GM21515 (cell line): ENCODE measurements at regions not wholly inside any gene's neighbourhood (a gene's known extent, or its start where the extent isn't known, plus 50 kb on each side); places are given as distances from the start of the nearest gene placed in this dataset.
"Not testable (repeated sequence)": the region's sequence is repeated elsewhere in the genome, so short reads cannot be mapped to it uniquely, and the experiment has no call there.

Experiments used
- ATAC-seq: cut with Tn5 transposase; IDR thresholded peaks from one replicate; pipeline ENCODE4 v1.9.1; 2021; ENCODE audit not compliant: unreplicated experiment

- no peak for ATAC-seq
Observed at GRCh38 chr10:64376167-64376566, 855.0 kb downstream of the REEP3 start.

- ATAC-seq, result no peak
Observed at GRCh38 chr10:64379898-64380297, 858.7 kb downstream of the REEP3 start.

- no peak for ATAC-seq
Observed at GRCh38 chr10:64385355-64385754, 864.2 kb downstream of the REEP3 start.

- no peak for ATAC-seq
Observed at GRCh38 chr10:64394744-64395143, 873.5 kb downstream of the REEP3 start.

GRCh38 chr10:64396105-64396708, 875.0 kb downstream of the REEP3 start:
- no peak for ATAC-seq

GRCh38 chr10:64397125-64397524, 875.9 kb downstream of the REEP3 start:
- no peak for ATAC-seq

- no peak for ATAC-seq
Observed at GRCh38 chr10:64408391-64409183, 887.4 kb downstream of the REEP3 start.

- ATAC-seq, result no peak
Observed at GRCh38 chr10:64409349-64409748, 888.1 kb downstream of the REEP3 start.

GRCh38 chr10:64416011-64416410, 894.8 kb downstream of the REEP3 start:
- no peak for ATAC-seq

GRCh38 chr10:64419461-64419860, 898.3 kb downstream of the REEP3 start:
- ATAC-seq, result no peak

GRCh38 chr10:64426745-64427144, 905.5 kb downstream of the REEP3 start:
- ATAC-seq, result no peak

- ATAC-seq, result no peak
Observed at GRCh38 chr10:64430690-64431323, 909.6 kb downstream of the REEP3 start.

GRCh38 chr10:64441872-64442271, 920.7 kb downstream of the REEP3 start:
- ATAC-seq, result not testable (repeated sequence)

- ATAC-seq, result no peak
Observed at GRCh38 chr10:64444163-64444562, 923.0 kb downstream of the REEP3 start.

- ATAC-seq, result no peak
Observed at GRCh38 chr10:64444564-64444963, 923.4 kb downstream of the REEP3 start.

- ATAC-seq, result no peak
Observed at GRCh38 chr10:64449603-64450002, 928.4 kb downstream of the REEP3 start.

GRCh38 chr10:64450312-64450711, 929.1 kb downstream of the REEP3 start:
- ATAC-seq, result no peak

- ATAC-seq, result no peak
Observed at GRCh38 chr10:64454962-64455361, 933.8 kb downstream of the REEP3 start.

- ATAC-seq, result no peak
Observed at GRCh38 chr10:64458306-64458705, 937.1 kb downstream of the REEP3 start.

- no peak for ATAC-seq
Observed at GRCh38 chr10:64463406-64463805, 942.2 kb downstream of the REEP3 start.

GRCh38 chr10:64465653-64466052, 944.5 kb downstream of the REEP3 start:
- no peak for ATAC-seq

- no peak for ATAC-seq
Observed at GRCh38 chr10:64468219-64468618, 947.0 kb downstream of the REEP3 start.
